OCI-LY7 (cell line): ENCODE measurements at regions not wholly inside any gene's neighbourhood (a gene's known extent, or its start where the extent isn't known, plus 50 kb on each side); places are given as distances from the start of the nearest gene placed in this dataset.
"Not testable (repeated sequence)": the region's sequence is repeated elsewhere in the genome, so short reads cannot be mapped to it uniquely, and the experiment has no call there.

ENCODE experiments used
- EZH2phosphoT487 ChIP-seq: fragments of 200-600 bp; sonication (generic); IDR thresholded peaks from 2 replicates; pipeline ENCODE4 v1.6.1; 2018; ENCODE audit warnings: low read depth, borderline replicate concordance, mild to moderate bottlenecking, mixed run types, antibody characterized with exemption, low read length, moderate library complexity, mixed read lengths
- TF ChIP-seq, protein P1 (sequence below): fragments of 200-600 bp; sonication (generic); conservative IDR thresholded peaks from 2 replicates; pipeline ENCODE4 v1.5.1; 2014; ENCODE audit warnings: mild to moderate bottlenecking, antibody characterized with exemption, low read length, moderate library complexity, mixed read lengths

DNA sequence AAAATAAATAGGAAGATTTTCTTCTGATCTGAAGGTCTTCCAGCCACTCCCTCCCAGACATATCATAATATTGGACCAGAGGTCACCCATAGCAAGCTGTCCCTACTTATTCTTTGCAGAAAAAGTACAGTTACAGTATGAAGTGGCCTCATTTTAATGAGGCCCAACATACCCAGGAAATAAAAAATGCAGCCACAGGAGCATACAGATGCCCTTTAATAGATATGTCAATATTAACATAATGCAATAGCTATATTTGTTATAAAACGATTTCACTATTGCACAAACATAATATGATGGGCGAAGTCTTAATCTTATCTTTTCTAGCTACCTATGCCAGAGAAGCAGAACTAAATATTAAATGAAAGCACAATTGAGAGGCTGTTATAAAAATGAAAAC lies 124.1 kb upstream of the PRSS1 start:
- TF ChIP-seq, protein P1, sequence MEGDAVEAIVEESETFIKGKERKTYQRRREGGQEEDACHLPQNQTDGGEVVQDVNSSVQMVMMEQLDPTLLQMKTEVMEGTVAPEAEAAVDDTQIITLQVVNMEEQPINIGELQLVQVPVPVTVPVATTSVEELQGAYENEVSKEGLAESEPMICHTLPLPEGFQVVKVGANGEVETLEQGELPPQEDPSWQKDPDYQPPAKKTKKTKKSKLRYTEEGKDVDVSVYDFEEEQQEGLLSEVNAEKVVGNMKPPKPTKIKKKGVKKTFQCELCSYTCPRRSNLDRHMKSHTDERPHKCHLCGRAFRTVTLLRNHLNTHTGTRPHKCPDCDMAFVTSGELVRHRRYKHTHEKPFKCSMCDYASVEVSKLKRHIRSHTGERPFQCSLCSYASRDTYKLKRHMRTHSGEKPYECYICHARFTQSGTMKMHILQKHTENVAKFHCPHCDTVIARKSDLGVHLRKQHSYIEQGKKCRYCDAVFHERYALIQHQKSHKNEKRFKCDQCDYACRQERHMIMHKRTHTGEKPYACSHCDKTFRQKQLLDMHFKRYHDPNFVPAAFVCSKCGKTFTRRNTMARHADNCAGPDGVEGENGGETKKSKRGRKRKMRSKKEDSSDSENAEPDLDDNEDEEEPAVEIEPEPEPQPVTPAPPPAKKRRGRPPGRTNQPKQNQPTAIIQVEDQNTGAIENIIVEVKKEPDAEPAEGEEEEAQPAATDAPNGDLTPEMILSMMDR: not testable (repeated sequence)
- not testable (repeated sequence) for TF ChIP-seq EZH2phosphoT487
